GM21390 (cell line): ENCODE measurements at regions not wholly inside any gene's neighbourhood (a gene's known extent, or its start where the extent isn't known, plus 50 kb on each side); places are given as distances from the start of the nearest gene placed in this dataset.

Experiments
- ATAC-seq: cut with Tn5 transposase; IDR thresholded peaks from one replicate; pipeline ENCODE4 v1.9.1; 2021; ENCODE audit not compliant: unreplicated experiment

- ATAC-seq = no peak
These were observed 91.1 kb downstream of the LINGO1 start for GRCh38 chr15:77541421-77542181.

GRCh38 chr15:77540312-77541060, 92.2 kb downstream of the LINGO1 start:
- ATAC-seq = no peak

- no peak for ATAC-seq
These were observed 93.8 kb downstream of the LINGO1 start for GRCh38 chr15:77538793-77539497.

GRCh38 chr15:77538027-77538451, 94.7 kb downstream of the LINGO1 start:
- peak; percentile 85 for ATAC-seq

DNA sequence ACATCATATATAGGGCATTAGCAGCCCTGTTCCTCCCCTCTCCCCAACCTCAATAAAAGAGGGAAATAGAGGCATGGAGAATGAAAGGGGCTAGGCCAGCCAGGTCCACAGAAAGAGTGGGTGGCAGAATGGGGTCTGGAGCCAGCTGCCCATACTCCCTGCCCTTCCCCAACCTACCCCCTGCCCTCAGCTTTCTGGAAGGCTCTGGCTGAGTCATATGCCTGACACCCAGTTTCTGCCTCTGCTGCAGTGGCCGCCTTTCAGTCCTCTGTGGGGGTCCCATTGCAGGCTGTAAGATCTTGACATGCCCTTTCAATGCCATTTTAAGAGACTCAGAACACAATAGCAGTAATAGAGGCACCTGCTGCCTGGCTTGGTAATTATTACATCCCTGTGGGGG, 95.7 kb downstream of the LINGO1 start:
- ATAC-seq = no peak

- no peak for ATAC-seq
These were observed 96.9 kb downstream of the LINGO1 start for GRCh38 chr15:77535845-77536244.
